PC-9 (cell line): ENCODE measurements at regions not wholly inside any gene's neighbourhood (a gene's known extent, or its start where the extent isn't known, plus 50 kb on each side); places are given as distances from the start of the nearest gene placed in this dataset.

Experiments used
- CTCF ChIP-seq: fragments of 200-600 bp; sonication (generic); conservative IDR thresholded peaks from 2 replicates; pipeline ENCODE4 v1.6.1; 2017; ENCODE audit warnings: mixed run types, antibody characterized with exemption, mild to moderate bottlenecking, moderate library complexity
- EZH2 ChIP-seq: fragments of 200-600 bp; sonication (generic); IDR thresholded peaks from 2 replicates; pipeline ENCODE4 v1.8.0; 2017; ENCODE audit warnings: antibody characterized with exemption, low read depth

GRCh38 chr11:30717641-30718040 is 131.5 kb upstream of the MPPED2 start:
- TF ChIP-seq CTCF (no peak), EZH2 (no peak)
